Esophagus squamous epithelium (tissue), 5 donors: ENCODE measurements at regions not wholly inside any gene's neighbourhood (a gene's known extent, or its start where the extent isn't known, plus 50 kb on each side); places are given as distances from the start of the nearest gene placed in this dataset.

ENCODE experiments used
- DNase-seq: peaks from one replicate; lab custom pipeline; 2025; lab: John Stamatoyannopoulos, UW
- H3K27ac ChIP-seq, 4 donors: fragments of 200-600 bp; sonication (generic); one replicate each; pipeline ENCODE4 v1.5.1; 2016 to 2019; ENCODE audit warnings: mild to moderate bottlenecking in 1 of 4
- H3K27me3 ChIP-seq, 4 donors: fragments of 200-600 bp; sonication (generic); 1 replicate in 3 of 4; 2 replicates in 1 of 4; pipeline versions ENCODE4 v1.5.1 to v1.6.0; 2017 to 2021; ENCODE audit warnings: antibody characterized with exemption in 1 of 4
- H3K36me3 ChIP-seq, 3 donors: fragments of 200-600 bp; sonication (generic); one replicate each; pipeline ENCODE4 v1.5.1; 2016 to 2019
- H3K4me1 ChIP-seq, 3 donors: fragments of 200-600 bp; sonication (generic); one replicate each; pipeline ENCODE4 v1.5.1; 2017 to 2019
- H3K4me3 ChIP-seq, 4 donors: fragments of 200-600 bp; sonication (generic); 1 replicate in 3 of 4; 2 replicates in 1 of 4; pipeline ENCODE4 v1.5.1; 2016 to 2019; ENCODE audit warnings: mild to moderate bottlenecking in 2 of 4, moderate library complexity in 1 of 4
- H3K9me3 ChIP-seq, 3 donors: fragments of 200-600 bp; sonication (generic); one replicate each; pipeline ENCODE4 v1.5.1; 2016 to 2019
- POLR2A ChIP-seq, 4 donors: fragments of 450-650 bp; IDR thresholded peaks; one replicate each; pipeline ENCODE4 v1.6.1; 2017; ENCODE audit warnings: antibody characterized with exemption in 4 of 4, mild to moderate bottlenecking in 4 of 4, moderate library complexity in 3 of 4
- WGBS, 2 donors: methylation state at CpG; one replicate each; pipeline ENCODE4 v1.1.5; 2018; 5-methylcytosine and 5-hydroxymethylcytosine counted together
- intact Hi-C: fragments of 100-400 bp; cut with DNase I; formaldehyde crosslinking; loops from one replicate; pipeline ENCODE4 v1.15.0; 2022
- TF ChIP-seq, protein P1 (sequence below), 6 experiments: fragments of 450-650 bp in 4 of 6; fragments of 200-600 bp in 2 of 6; sonication (generic) in 2 of 6; IDR thresholded peaks; one replicate each; pipeline ENCODE4 v1.5.1; 2016 to 2019; ENCODE audit warnings: antibody characterized with exemption in 6 of 6, mild to moderate bottlenecking in 4 of 6, moderate library complexity in 4 of 6
- donor health status: DM: yes; HTN: yes; CAD: no.

GRCh38 chr5:87825583-87825982, 412.9 kb upstream of the CCNH start:
- 0 to 25% methylated on average over 1 of the region's 1 CpG for WGBS, 2 donors
- intact Hi-C loops, result no loop called here
- TF ChIP-seq POLR2A (IDR thresholded peaks at IDR 0.05), result no peak
- TF ChIP-seq, protein P1, sequence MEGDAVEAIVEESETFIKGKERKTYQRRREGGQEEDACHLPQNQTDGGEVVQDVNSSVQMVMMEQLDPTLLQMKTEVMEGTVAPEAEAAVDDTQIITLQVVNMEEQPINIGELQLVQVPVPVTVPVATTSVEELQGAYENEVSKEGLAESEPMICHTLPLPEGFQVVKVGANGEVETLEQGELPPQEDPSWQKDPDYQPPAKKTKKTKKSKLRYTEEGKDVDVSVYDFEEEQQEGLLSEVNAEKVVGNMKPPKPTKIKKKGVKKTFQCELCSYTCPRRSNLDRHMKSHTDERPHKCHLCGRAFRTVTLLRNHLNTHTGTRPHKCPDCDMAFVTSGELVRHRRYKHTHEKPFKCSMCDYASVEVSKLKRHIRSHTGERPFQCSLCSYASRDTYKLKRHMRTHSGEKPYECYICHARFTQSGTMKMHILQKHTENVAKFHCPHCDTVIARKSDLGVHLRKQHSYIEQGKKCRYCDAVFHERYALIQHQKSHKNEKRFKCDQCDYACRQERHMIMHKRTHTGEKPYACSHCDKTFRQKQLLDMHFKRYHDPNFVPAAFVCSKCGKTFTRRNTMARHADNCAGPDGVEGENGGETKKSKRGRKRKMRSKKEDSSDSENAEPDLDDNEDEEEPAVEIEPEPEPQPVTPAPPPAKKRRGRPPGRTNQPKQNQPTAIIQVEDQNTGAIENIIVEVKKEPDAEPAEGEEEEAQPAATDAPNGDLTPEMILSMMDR (IDR thresholded peaks at IDR 0.05), result no peak
- Histone ChIP-seq H3K4me1 (no peaks in the 10 kb centered on the region), H3K4me3 (no peak overlapping the region), H3K36me3 (no peaks in the 10 kb centered on the region), H3K9me3 (no peaks in the 10 kb centered on the region), H3K27ac (no peak overlapping the region), H3K27me3 (no peaks in the 10 kb centered on the region)
- DNase-seq, result no peak

- DNase-seq, result no peak
- no peaks in the 10 kb centered on the region for H3K27me3 ChIP-seq
- intact Hi-C loops, result no loop called here
- TF ChIP-seq, protein P1 (IDR thresholded peaks at IDR 0.05), result no peak
- no peak for TF ChIP-seq POLR2A (IDR thresholded peaks at IDR 0.05)
- H3K36me3 ChIP-seq, result no peaks in the 10 kb centered on the region
- no peak overlapping the region for H3K27ac ChIP-seq
- no peaks in the 10 kb centered on the region for H3K4me1 ChIP-seq
- no peaks in the 10 kb centered on the region for H3K9me3 ChIP-seq
- H3K4me3 ChIP-seq, result no peak overlapping the region
Observed at GRCh38 chr5:87807783-87808182, 395.1 kb upstream of the CCNH start.

GRCh38 chr5:87803352-87803751, 390.6 kb upstream of the CCNH start:
- no peaks in the 10 kb centered on the region for H3K9me3 ChIP-seq
- H3K27me3 ChIP-seq, result no peaks in the 10 kb centered on the region
- no peaks in the 10 kb centered on the region for H3K4me1 ChIP-seq
- H3K27ac ChIP-seq, result no peak overlapping the region
- intact Hi-C loops, result no loop called here
- no peak overlapping the region for H3K4me3 ChIP-seq
- DNase-seq, result no peak
- H3K36me3 ChIP-seq, result no peaks in the 10 kb centered on the region
- no peak for TF ChIP-seq POLR2A (IDR thresholded peaks at IDR 0.05)
- TF ChIP-seq, protein P1 (IDR thresholded peaks at IDR 0.05), result no peak

GRCh38 chr5:87791869-87792268, 379.1 kb upstream of the CCNH start:
- Histone ChIP-seq H3K4me1 (no peaks in the 10 kb centered on the region), H3K36me3 (no peaks in the 10 kb centered on the region), H3K4me3 (no peak overlapping the region), H3K27ac (no peak overlapping the region), H3K9me3 (no peaks in the 10 kb centered on the region), H3K27me3 (peaks cover 0 to 14% (median 0%) of the 10 kb centered on the region in 4 donors)
- no peak for DNase-seq
- intact Hi-C loops, result no loop called here
- TF ChIP-seq, protein P1 (IDR thresholded peaks at IDR 0.05), result no peak
- TF ChIP-seq POLR2A (IDR thresholded peaks at IDR 0.05), result no peak
- WGBS, 2 donors, result 30 to 33% methylated on average over 4 of the region's 4 CpGs

DNA sequence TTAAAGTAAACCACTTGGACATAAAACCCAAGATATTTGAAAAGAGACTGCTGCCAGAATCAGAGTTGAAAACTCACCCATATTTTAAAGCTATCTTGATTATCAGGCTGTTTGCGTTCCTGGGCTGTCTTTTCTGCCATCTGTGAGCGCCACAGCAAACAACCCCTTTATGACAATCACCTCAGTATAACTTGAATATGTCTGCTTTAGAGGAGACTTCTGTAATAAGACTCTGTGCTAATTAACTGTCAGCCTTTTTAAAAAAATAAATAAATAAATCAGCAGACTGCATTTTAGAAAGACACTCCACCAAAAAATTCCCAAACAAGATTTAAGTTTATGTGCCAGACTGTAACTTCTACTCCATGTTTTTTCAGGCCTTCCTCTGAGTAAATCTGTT, 375.7 kb upstream of the CCNH start:
- intact Hi-C loops, result no loop called here
- 56 to 62% methylated on average over 2 of the region's 2 CpGs for WGBS, 2 donors
- H3K4me1 ChIP-seq, result no peaks in the 10 kb centered on the region

More for the DNA sequence above, 375.7 kb upstream of the CCNH start:
- Histone ChIP-seq H3K9me3 (no peaks in the 10 kb centered on the region), H3K4me3 (no peak overlapping the region), H3K27me3 (peaks cover 0 to 22% (median 0%) of the 10 kb centered on the region in 4 donors), H3K36me3 (no peaks in the 10 kb centered on the region), H3K27ac (no peak overlapping the region)
- TF ChIP-seq POLR2A (IDR thresholded peaks at IDR 0.05), result no peak
- TF ChIP-seq, protein P1 (IDR thresholded peaks at IDR 0.05), result no peak
- no peak for DNase-seq
